NT2/D1 (cell line): ENCODE measurements at regions not wholly inside any gene's neighbourhood (a gene's known extent, or its start where the extent isn't known, plus 50 kb on each side); places are given as distances from the start of the nearest gene placed in this dataset.

Experiments used
- DNase-seq: peaks from one replicate; pipeline ENCODE4 v3.0.0-alpha.2; 2011; ENCODE audit warnings: low read depth, low spot score
- H3K27me3 ChIP-seq: 2 replicates; pipeline ENCODE4 v1.6.0; 2011; ENCODE audit warnings: mild to moderate bottlenecking; ENCODE audit not compliant: insufficient read length, insufficient read depth
- H3K36me3 ChIP-seq: 2 replicates; pipeline ENCODE4 v1.6.1; 2011; ENCODE audit warnings: mild to moderate bottlenecking, low read length, mixed read lengths; ENCODE audit not compliant: insufficient read depth, insufficient read length
- H3K4me1 ChIP-seq: 2 replicates; pipeline ENCODE4 v1.5.1; 2011; ENCODE audit not compliant: insufficient read depth, insufficient read length
- H3K4me3 ChIP-seq: 2 replicates; pipeline ENCODE4 v1.5.1; 2011; ENCODE audit warnings: low read depth; ENCODE audit not compliant: insufficient read length
- H3K9ac ChIP-seq: 2 replicates; pipeline ENCODE4 v1.6.0; 2011; ENCODE audit warnings: low read depth; ENCODE audit not compliant: insufficient read length
- H3K9me3 ChIP-seq: 2 replicates; pipeline ENCODE4 v1.5.1; 2011; ENCODE audit warnings: mild to moderate bottlenecking, low read length; ENCODE audit not compliant: insufficient read depth
- SUZ12 ChIP-seq: IDR thresholded peaks from 2 replicates; pipeline ENCODE4 v1.6.1; 2011; ENCODE audit not compliant: insufficient read length, insufficient read depth; ENCODE audit errors: extremely low read depth
- YY1 ChIP-seq: IDR thresholded peaks from 2 replicates; pipeline ENCODE4 v1.6.1; 2011; ENCODE audit not compliant: insufficient read length, insufficient read depth
- ZNF274 ChIP-seq: IDR thresholded peaks from 2 replicates; pipeline ENCODE4 v1.6.1; 2011; ENCODE audit warnings: mild to moderate bottlenecking, low read depth, low read length

GRCh38 chr1:221150996-221151395 is 271.8 kb downstream of the HLX start:
- no peaks in the 10 kb centered on the region for H3K27me3 ChIP-seq
- no peaks in the 10 kb centered on the region for H3K4me1 ChIP-seq
- no peak overlapping the region for H3K9ac ChIP-seq
- H3K36me3 ChIP-seq = no peaks in the 10 kb centered on the region
- no peak overlapping the region for H3K4me3 ChIP-seq
- TF ChIP-seq SUZ12 = no peak
- no peak for TF ChIP-seq ZNF274
- TF ChIP-seq YY1 = no peak
- H3K9me3 ChIP-seq = 0 out of 2 replicates have a peak, but pooled peaks cover 3% of the 10 kb centered on the region
- no peak for DNase-seq

GRCh38 chr1:221154932-221155331 is 275.7 kb downstream of the HLX start:
- DNase-seq = no peak
- H3K27me3 ChIP-seq = no peaks in the 10 kb centered on the region
- H3K36me3 ChIP-seq = no peaks in the 10 kb centered on the region
- H3K9ac ChIP-seq = no peak overlapping the region
- H3K4me1 ChIP-seq = no peaks in the 10 kb centered on the region
- TF ChIP-seq SUZ12 (no peak), ZNF274 (no peak), YY1 (no peak)
- 0 out of 2 replicates have a peak, but pooled peaks cover 3% of the 10 kb centered on the region for H3K9me3 ChIP-seq
- H3K4me3 ChIP-seq = no peak overlapping the region

DNA sequence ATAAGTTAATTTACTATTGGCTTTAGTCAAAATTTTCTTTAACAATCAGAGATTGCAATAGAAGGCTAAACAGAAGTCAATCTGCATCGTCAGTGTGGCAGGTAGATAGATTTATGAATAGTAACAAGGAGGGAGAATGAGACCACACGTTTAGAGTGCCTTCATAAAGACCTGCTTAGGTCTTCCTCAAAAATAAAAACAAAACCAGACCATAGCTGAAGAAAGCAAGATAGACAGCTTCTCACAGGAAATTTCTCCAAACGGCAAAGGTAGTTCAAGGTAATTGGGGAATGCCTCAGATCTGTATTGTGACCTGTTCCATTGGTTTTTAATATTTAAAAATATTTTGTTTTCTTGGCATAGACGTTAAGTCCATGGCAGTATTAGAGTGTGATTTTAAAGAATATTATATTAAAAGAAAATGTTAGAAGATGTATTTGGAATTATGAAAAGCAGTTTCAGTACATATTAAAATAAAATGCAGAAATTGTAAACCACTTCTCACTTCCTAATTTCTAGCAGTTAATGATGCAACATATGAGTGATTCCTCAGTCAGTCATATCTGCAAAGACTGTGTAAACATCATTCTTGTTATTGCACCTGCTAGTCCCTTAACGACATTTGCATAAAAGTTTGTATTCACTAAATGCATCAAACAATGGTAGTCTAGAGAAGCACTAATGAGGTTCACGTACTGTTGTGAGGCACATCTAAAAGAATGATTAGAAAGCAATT is 278.0 kb downstream of the HLX start:
- H3K9me3 ChIP-seq = no peaks in the 10 kb centered on the region
- TF ChIP-seq YY1 (no peak), ZNF274 (no peak), SUZ12 (no peak)
- no peaks in the 10 kb centered on the region for H3K27me3 ChIP-seq
- H3K36me3 ChIP-seq = no peaks in the 10 kb centered on the region
- no peak overlapping the region for H3K9ac ChIP-seq
- no peak for DNase-seq
- H3K4me1 ChIP-seq = no peaks in the 10 kb centered on the region
- no peak overlapping the region for H3K4me3 ChIP-seq

DNA sequence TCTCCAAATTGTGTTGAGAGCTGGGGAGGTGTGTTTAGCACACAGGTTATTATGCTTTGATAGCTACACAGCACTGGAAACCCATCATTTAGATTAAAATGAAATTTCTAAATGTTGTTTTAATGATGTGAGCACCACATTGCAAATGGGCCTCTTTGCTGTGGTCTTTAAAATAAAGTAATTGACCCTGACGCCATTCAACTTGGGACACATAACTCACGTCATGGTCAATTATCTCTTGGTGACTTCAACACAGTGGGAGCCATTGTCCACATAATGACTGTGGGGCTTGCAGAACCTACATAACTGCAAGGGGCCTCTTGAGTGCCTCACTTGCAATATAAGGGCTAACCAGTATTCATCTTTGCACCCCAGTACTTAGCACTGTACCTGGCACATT is 280.4 kb downstream of the HLX start:
- DNase-seq = no peak
- H3K4me3 ChIP-seq = no peak overlapping the region
- no peaks in the 10 kb centered on the region for H3K36me3 ChIP-seq
- H3K9me3 ChIP-seq = no peaks in the 10 kb centered on the region
- TF ChIP-seq YY1 (no peak), ZNF274 (no peak), SUZ12 (no peak)
- H3K9ac ChIP-seq = no peak overlapping the region
- no peaks in the 10 kb centered on the region for H3K4me1 ChIP-seq
- no peaks in the 10 kb centered on the region for H3K27me3 ChIP-seq

DNA sequence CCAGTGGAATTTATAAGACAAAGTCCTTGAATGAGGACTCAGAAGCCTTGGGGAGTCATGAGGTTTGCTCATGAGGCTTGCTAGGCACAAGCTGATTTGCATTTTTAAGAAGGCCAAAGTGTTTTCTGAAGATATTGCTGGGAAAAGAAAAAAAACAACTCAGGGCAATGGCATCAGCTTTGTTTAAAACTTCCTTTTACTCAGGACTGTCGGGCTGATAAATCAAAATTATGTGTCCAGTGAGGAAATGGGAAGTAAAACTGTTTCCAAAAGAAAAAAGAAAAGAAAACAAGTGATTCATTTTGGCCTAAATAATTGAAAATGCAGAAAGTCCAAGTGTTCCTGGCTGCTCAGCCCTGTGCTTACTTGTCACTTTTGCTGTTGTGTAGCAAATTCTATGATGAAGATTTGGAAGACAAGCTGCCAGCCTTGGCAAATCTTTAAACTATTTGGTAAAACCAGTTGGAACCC is 282.4 kb downstream of the HLX start:
- H3K4me1 ChIP-seq = no peaks in the 10 kb centered on the region

DNA sequence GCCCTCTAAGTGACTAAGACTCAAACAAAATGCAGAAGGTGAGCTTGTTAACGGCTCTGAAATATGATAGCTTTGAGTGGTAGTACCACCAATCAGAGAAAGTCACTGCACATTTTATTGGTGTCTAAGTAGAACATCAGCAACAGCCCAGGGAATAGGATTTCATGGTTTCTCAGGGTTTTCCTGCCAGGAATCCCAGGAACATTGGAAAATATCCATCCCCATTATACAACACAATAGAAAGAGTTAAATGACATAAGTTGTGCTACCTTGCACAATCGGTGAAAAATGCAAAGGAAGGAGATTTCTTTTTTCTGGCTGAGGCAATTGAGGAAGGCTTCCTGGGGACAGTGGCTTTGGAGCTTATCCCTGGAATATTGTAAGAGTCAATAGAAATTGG is 283.1 kb downstream of the HLX start:
- Histone ChIP-seq H3K27me3 (no peaks in the 10 kb centered on the region), H3K4me3 (no peak overlapping the region), H3K9ac (no peak overlapping the region), H3K36me3 (no peaks in the 10 kb centered on the region), H3K4me1 (no peaks in the 10 kb centered on the region), H3K9me3 (no peaks in the 10 kb centered on the region)
- TF ChIP-seq YY1 (no peak), ZNF274 (no peak), SUZ12 (no peak)
- no peak for DNase-seq

More for the DNA sequence above, 282.4 kb downstream of the HLX start:
- TF ChIP-seq ZNF274 (no peak), YY1 (no peak), SUZ12 (no peak)
- DNase-seq = no peak
- no peaks in the 10 kb centered on the region for H3K9me3 ChIP-seq
- H3K27me3 ChIP-seq = no peaks in the 10 kb centered on the region
- no peak overlapping the region for H3K4me3 ChIP-seq
- no peaks in the 10 kb centered on the region for H3K36me3 ChIP-seq
- H3K9ac ChIP-seq = no peak overlapping the region

DNA sequence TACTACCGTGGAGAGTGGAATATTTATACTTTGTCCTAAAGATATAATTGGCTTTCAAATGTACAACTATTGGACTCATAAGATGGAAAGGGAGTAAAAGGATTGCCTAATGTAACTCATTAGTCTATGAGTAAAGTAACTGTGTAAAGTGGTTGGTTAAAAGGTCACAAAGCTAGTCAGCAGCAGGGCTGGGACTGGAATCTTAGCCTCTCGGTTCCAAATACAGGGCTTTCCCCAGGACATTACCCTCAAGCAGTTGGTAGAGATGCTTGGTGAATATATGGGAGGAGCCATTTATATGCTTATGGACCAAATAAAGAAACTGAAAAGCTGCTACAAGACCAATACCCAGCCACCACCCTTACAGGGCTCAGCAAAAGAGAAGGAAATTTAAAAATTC is 283.7 kb downstream of the HLX start:
- H3K36me3 ChIP-seq = no peaks in the 10 kb centered on the region
- no peaks in the 10 kb centered on the region for H3K27me3 ChIP-seq
- no peaks in the 10 kb centered on the region for H3K4me1 ChIP-seq
- H3K9me3 ChIP-seq = no peaks in the 10 kb centered on the region
- no peak overlapping the region for H3K4me3 ChIP-seq
- DNase-seq = no peak
- TF ChIP-seq SUZ12 (no peak), YY1 (no peak), ZNF274 (no peak)
- H3K9ac ChIP-seq = no peak overlapping the region
